Spleen (tissue), 11 donors: ENCODE measurements at regions not wholly inside any gene's neighbourhood (a gene's known extent, or its start where the extent isn't known, plus 50 kb on each side); places are given as distances from the start of the nearest gene placed in this dataset.

Source experiments
- DNase-seq: peaks from one replicate; pipeline ENCODE4 v3.0.0-alpha.2; 2020
- H3K27ac ChIP-seq, 8 donors: fragments of 200-600 bp; sonication (generic) in 7 of 8; 1 replicate in 4 of 8; 2 replicates in 4 of 8; pipeline versions ENCODE4 v1.5.0 to v1.8.0; 2016 to 2021; ENCODE audit warnings: inconsistent platforms in 4 of 8, mild to moderate bottlenecking in 4 of 8, moderate library complexity in 1 of 8
- H3K27me3 ChIP-seq, 7 donors: fragments of 200-600 bp; sonication (generic) in 6 of 7; replicated peaks in 1 of 7; 1 replicate in 4 of 7; 2 replicates in 3 of 7; pipeline versions ENCODE4 v1.5.0 to v1.8.0; 2016 to 2021; ENCODE audit warnings: inconsistent platforms in 3 of 7, mild to moderate bottlenecking in 1 of 7
- H3K36me3 ChIP-seq, 6 donors: fragments of 200-600 bp; sonication (generic) in 5 of 6; 1 replicate in 4 of 6; 2 replicates in 2 of 6; pipeline versions ENCODE4 v1.5.0 to v1.8.0; 2016 to 2021; ENCODE audit warnings: inconsistent platforms in 2 of 6
- H3K4me1 ChIP-seq, 6 donors: fragments of 200-600 bp; sonication (generic) in 5 of 6; 1 replicate in 3 of 6; 2 replicates in 3 of 6; pipeline versions ENCODE4 v1.5.0 to v1.8.0; 2016 to 2021; ENCODE audit warnings: inconsistent platforms in 3 of 6
- H3K4me3 ChIP-seq, 8 donors: fragments of 200-600 bp; sonication (generic) in 7 of 8; 1 replicate in 4 of 8; 2 replicates in 4 of 8; pipeline versions ENCODE4 v1.5.0 to v1.8.0; 2016 to 2021; ENCODE audit warnings: inconsistent platforms in 4 of 8, mild to moderate bottlenecking in 4 of 8, moderate library complexity in 2 of 8
- H3K9me3 ChIP-seq, 8 donors: fragments of 200-600 bp; sonication (generic) in 7 of 8; 1 replicate in 4 of 8; 2 replicates in 4 of 8; pipeline versions ENCODE4 v1.5.0 to v1.8.0; 2016 to 2021; ENCODE audit warnings: inconsistent platforms in 4 of 8
- POLR2A ChIP-seq, 3 donors: fragments of 450-650 bp; IDR thresholded peaks; one replicate each; pipeline ENCODE4 v1.5.1; 2017; ENCODE audit warnings: antibody characterized with exemption in 3 of 3, mild to moderate bottlenecking in 1 of 3
- POLR2AphosphoS5 ChIP-seq, 3 donors: sonication (generic); formaldehyde crosslinking; IDR thresholded peaks; one replicate each; pipeline ENCODE4 v1.5.1; 2017; ENCODE audit warnings: antibody characterized with exemption in 3 of 3
- WGBS, 5 donors: extraction: QIAGEN DNeasy Blood & Tissue Kit in 3 of 5; methylation state at CpG; one replicate each; pipeline versions ENCODE4 v1.1.5 to v1.1.7; 2013 to 2018; 5-methylcytosine and 5-hydroxymethylcytosine counted together
- intact Hi-C: fragments of 100-400 bp; cut with DNase I; formaldehyde crosslinking; loops from one replicate; pipeline ENCODE4 v1.15.0; 2023; ENCODE audit warnings: low total_unique reads
- TF ChIP-seq, protein P1 (sequence below), 11 experiments: fragments of 200-600 bp in 7 of 11; fragments of 450-650 bp in 4 of 11; sonication (generic) in 4 of 11; IDR thresholded peaks in 8 of 11; conservative IDR thresholded peaks in 3 of 11; 1 replicate in 7 of 11; 2 replicates in 4 of 11; pipeline versions ENCODE4 v1.4.0 to v1.8.0; 2016 to 2021; ENCODE audit warnings: antibody characterized with exemption in 11 of 11, inconsistent platforms in 4 of 11, mild to moderate bottlenecking in 1 of 11
- donor health status: healthy with polysubstance abuse.
- donor health status: DM: no; HTN: no; CAD: no; lungs with moderate emphysema.
- donor health status: DM: no; HTN: no; CAD: no.
- donor health status: Bipolar disorder and iron deficiency.
- donor health status: healthy.
- donor health status: DM: no; HTN: no; CAD: no.
- donor health status: DM: yes; HTN: yes; CAD: no.

- Histone ChIP-seq H3K9me3 (peaks cover 0 to 23% (median 13%) of the 10 kb centered on the region in 8 donors), H3K27me3 (no peaks in the 10 kb centered on the region), H3K4me3 (no peak overlapping the region), H3K36me3 (no peaks in the 10 kb centered on the region), H3K27ac (no peak overlapping the region), H3K4me1 (no peaks in the 10 kb centered on the region)
- DNase-seq, result no peak
- no peak for TF ChIP-seq POLR2A (IDR thresholded peaks at IDR 0.05)
- no peak for TF ChIP-seq POLR2AphosphoS5 (IDR thresholded peaks at IDR 0.05)
- TF ChIP-seq, protein P1, sequence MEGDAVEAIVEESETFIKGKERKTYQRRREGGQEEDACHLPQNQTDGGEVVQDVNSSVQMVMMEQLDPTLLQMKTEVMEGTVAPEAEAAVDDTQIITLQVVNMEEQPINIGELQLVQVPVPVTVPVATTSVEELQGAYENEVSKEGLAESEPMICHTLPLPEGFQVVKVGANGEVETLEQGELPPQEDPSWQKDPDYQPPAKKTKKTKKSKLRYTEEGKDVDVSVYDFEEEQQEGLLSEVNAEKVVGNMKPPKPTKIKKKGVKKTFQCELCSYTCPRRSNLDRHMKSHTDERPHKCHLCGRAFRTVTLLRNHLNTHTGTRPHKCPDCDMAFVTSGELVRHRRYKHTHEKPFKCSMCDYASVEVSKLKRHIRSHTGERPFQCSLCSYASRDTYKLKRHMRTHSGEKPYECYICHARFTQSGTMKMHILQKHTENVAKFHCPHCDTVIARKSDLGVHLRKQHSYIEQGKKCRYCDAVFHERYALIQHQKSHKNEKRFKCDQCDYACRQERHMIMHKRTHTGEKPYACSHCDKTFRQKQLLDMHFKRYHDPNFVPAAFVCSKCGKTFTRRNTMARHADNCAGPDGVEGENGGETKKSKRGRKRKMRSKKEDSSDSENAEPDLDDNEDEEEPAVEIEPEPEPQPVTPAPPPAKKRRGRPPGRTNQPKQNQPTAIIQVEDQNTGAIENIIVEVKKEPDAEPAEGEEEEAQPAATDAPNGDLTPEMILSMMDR (IDR thresholded peaks at IDR 0.05 in 8 of 11, conservative IDR thresholded peaks at IDR 0.05 in 3 of 11), result no peak
- intact Hi-C loops, result no loop called here
- WGBS, 5 donors, result 63 to 95% (median 67%) methylated on average over 1 of the region's 1 CpG
Measured at GRCh38 chr2:21591926-21592325, 468.2 kb downstream of the TDRD15 start.

- intact Hi-C loops, result no loop called here
- no peak overlapping the region for H3K4me3 ChIP-seq
- no peak overlapping the region for H3K27ac ChIP-seq
- no peaks in the 10 kb centered on the region for H3K4me1 ChIP-seq
- H3K36me3 ChIP-seq, result no peaks in the 10 kb centered on the region
- DNase-seq, result no peak
- WGBS, 5 donors, result 84 to 90% (median 86%) methylated on average over 1 of the region's 1 CpG
- H3K9me3 ChIP-seq, result peaks cover 0 to 37% (median 20%) of the 10 kb centered on the region in 8 donors
- no peak for TF ChIP-seq POLR2A (IDR thresholded peaks at IDR 0.05)
- no peak for TF ChIP-seq POLR2AphosphoS5 (IDR thresholded peaks at IDR 0.05)
- TF ChIP-seq, protein P1 (IDR thresholded peaks at IDR 0.05 in 8 of 11, conservative IDR thresholded peaks at IDR 0.05 in 3 of 11), result no peak
- H3K27me3 ChIP-seq, result no peaks in the 10 kb centered on the region
Measured at GRCh38 chr2:21599417-21599816, 475.6 kb downstream of the TDRD15 start.

GRCh38 chr2:21602789-21603188 is 479.0 kb downstream of the TDRD15 start:
- TF ChIP-seq POLR2A (IDR thresholded peaks at IDR 0.05), result no peak
- intact Hi-C loops, result no loop called here
- H3K4me1 ChIP-seq, result no peaks in the 10 kb centered on the region
- no peak overlapping the region for H3K27ac ChIP-seq
- no peaks in the 10 kb centered on the region for H3K36me3 ChIP-seq
- no peaks in the 10 kb centered on the region for H3K27me3 ChIP-seq
- peaks cover 0 to 7% (median 2%) of the 10 kb centered on the region in 8 donors for H3K9me3 ChIP-seq
- WGBS, 5 donors, result 86 to 92% (median 90%) methylated on average over 2 of the region's 2 CpGs
- no peak overlapping the region for H3K4me3 ChIP-seq
- no peak for DNase-seq

DNA sequence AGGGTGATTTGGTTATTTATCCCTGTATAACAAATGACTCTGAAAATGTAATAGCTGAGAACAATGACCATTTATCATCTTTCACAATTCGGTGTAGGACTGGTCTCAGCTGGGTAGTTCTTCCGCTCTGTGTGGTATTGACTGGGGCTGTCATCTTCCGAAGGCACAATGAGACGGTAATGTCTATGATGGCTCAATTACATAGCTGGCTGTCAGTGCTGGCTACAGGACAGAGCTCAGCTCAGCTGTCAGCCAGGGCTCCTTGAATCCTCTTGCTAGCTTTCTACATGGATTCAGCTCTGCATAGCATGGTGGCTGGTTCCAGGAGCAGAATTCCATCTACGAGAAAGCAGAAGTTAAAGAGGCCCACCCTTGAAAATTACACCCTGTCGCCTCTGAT is 483.8 kb downstream of the TDRD15 start:
- no peak overlapping the region for H3K4me3 ChIP-seq
- H3K4me1 ChIP-seq, result no peaks in the 10 kb centered on the region
- peaks cover 0 to 24% (median 18%) of the 10 kb centered on the region in 8 donors for H3K9me3 ChIP-seq
- no peak overlapping the region for H3K27ac ChIP-seq
- no peak for DNase-seq
- WGBS, 5 donors, result 69 to 83% (median 80%) methylated on average over 6 of the region's 6 CpGs
- intact Hi-C loops, result no loop called here
- H3K36me3 ChIP-seq, result no peaks in the 10 kb centered on the region
- H3K27me3 ChIP-seq, result no peaks in the 10 kb centered on the region
- TF ChIP-seq, protein P1 (IDR thresholded peaks at IDR 0.05 in 8 of 11, conservative IDR thresholded peaks at IDR 0.05 in 3 of 11), result no peak
- TF ChIP-seq POLR2A (IDR thresholded peaks at IDR 0.05) (no peak), POLR2AphosphoS5 (IDR thresholded peaks at IDR 0.05) (no peak)

GRCh38 chr2:21610304-21610703 is 486.5 kb downstream of the TDRD15 start:
- no peak for DNase-seq
- Histone ChIP-seq H3K27ac (no peak overlapping the region), H3K4me1 (no peaks in the 10 kb centered on the region), H3K9me3 (peaks cover 0 to 44% (median 30%) of the 10 kb centered on the region in 8 donors), H3K4me3 (no peak overlapping the region), H3K27me3 (no peaks in the 10 kb centered on the region), H3K36me3 (no peaks in the 10 kb centered on the region)
- intact Hi-C loops, result no loop called here
- 64 to 75% (median 67%) methylated on average over 3 of the region's 3 CpGs for WGBS, 5 donors
- TF ChIP-seq, protein P1 (IDR thresholded peaks at IDR 0.05 in 8 of 11, conservative IDR thresholded peaks at IDR 0.05 in 3 of 11), result no peak
- no peak for TF ChIP-seq POLR2AphosphoS5 (IDR thresholded peaks at IDR 0.05)
- TF ChIP-seq POLR2A (IDR thresholded peaks at IDR 0.05), result no peak
